Thoracic aorta (tissue), 2 donors: ENCODE measurements at regions not wholly inside any gene's neighbourhood (a gene's known extent, or its start where the extent isn't known, plus 50 kb on each side); places are given as distances from the start of the nearest gene placed in this dataset.

Source experiments
- ATAC-seq: fragments of 150-250 bp; one replicate; pipeline ENCODE4 v1.8.0; 2017; ENCODE audit warnings: low read depth; ENCODE audit not compliant: insufficient number of reproducible peaks, low FRiP score
- DNase-seq: peaks from one replicate; pipeline ENCODE4 v3.0.0-alpha.2; 2020; ENCODE audit warnings: low spot score
- H3K27ac ChIP-seq, 2 donors: fragments of 200-600 bp; sonication (generic); 1 replicate in 1 of 2; 2 replicates in 1 of 2; pipeline ENCODE4 v1.5.1; 2016; ENCODE audit warnings: mild to moderate bottlenecking in 2 of 2, moderate library complexity in 2 of 2
- H3K27me3 ChIP-seq: fragments of 200-600 bp; sonication (generic); replicated peaks from 2 replicates; pipeline ENCODE4 v1.6.0; 2016; ENCODE audit warnings: mild to moderate bottlenecking; ENCODE audit not compliant: insufficient read depth
- H3K36me3 ChIP-seq: fragments of 200-600 bp; sonication (generic); one replicate; pipeline ENCODE4 v1.5.1; 2016
- H3K4me1 ChIP-seq, 2 donors: fragments of 200-600 bp; sonication (generic); 1 replicate in 1 of 2; 2 replicates in 1 of 2; pipeline versions ENCODE4 v1.5.1 to v1.6.0; 2016; ENCODE audit warnings: low read depth in 2 of 2, mild to moderate bottlenecking in 1 of 2; ENCODE audit not compliant: control insufficient read depth in 1 of 2
- H3K4me3 ChIP-seq: fragments of 200-600 bp; sonication (generic); 2 replicates; pipeline ENCODE4 v1.5.1; 2016; ENCODE audit warnings: mild to moderate bottlenecking
- H3K9me3 ChIP-seq: fragments of 200-600 bp; sonication (generic); 2 replicates; pipeline ENCODE4 v1.5.1; 2016
- CTCF ChIP-seq: fragments of 200-600 bp; sonication (generic); IDR thresholded peaks from one replicate; pipeline ENCODE4 v1.5.1; 2019; ENCODE audit warnings: antibody characterized with exemption

DNA sequence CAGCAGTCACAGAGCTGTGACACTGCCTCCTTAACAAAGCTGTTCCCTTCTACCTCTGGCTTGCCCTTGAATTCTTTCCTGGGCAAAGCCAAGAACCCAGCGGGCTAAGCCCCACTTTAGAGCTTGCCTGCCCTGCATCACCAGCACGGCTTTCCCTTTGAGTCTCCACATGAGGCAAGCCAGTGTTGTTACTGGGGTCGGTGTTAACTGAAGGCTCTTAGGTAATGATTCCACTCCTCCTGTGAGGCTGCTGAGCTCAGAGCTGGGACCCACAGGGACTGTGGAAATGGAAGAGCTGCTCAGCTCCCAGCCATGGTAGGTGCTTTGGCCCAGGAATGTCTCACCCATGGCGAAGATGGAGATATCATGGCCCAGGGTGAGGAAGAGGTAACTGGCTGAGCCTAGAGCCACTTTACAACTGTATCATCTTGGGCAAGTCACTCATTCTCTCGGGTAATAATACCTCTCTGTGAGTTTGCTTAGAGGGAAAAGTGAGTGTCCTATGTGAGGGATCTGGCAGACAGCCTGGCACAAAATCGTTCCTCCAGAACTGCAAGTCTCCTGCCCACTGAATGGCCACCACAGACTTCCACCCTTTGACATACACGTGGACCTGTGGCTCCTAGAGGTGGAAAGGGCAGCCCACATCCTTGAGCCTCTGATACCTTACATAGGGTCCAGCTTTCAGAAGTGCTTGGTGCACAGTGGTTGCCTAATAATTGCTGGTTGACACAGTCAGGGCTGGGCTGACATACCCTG lies 654.1 kb downstream of the PTPRU start:
- Histone ChIP-seq H3K36me3 (no peaks in the 10 kb centered on the region), H3K4me1 (no peaks in the 10 kb centered on the region), H3K27ac (no peak overlapping the region), H3K27me3 (no peaks in the 10 kb centered on the region), H3K9me3 (no peaks in the 10 kb centered on the region), H3K4me3 (no peak overlapping the region)
- DNase-seq: no peak
- TF ChIP-seq CTCF: no peak
- no peak for ATAC-seq

- no peak overlapping the region for H3K27ac ChIP-seq
- no peak overlapping the region for H3K4me3 ChIP-seq
- ATAC-seq (no peak), DNase-seq (no peak)
- H3K27me3 ChIP-seq: no peaks in the 10 kb centered on the region
- no peaks in the 10 kb centered on the region for H3K36me3 ChIP-seq
- no peak for TF ChIP-seq CTCF
- no peaks in the 10 kb centered on the region for H3K4me1 ChIP-seq
- no peaks in the 10 kb centered on the region for H3K9me3 ChIP-seq
These were observed 653.5 kb downstream of the PTPRU start for GRCh38 chr1:29889776-29890175.

DNA sequence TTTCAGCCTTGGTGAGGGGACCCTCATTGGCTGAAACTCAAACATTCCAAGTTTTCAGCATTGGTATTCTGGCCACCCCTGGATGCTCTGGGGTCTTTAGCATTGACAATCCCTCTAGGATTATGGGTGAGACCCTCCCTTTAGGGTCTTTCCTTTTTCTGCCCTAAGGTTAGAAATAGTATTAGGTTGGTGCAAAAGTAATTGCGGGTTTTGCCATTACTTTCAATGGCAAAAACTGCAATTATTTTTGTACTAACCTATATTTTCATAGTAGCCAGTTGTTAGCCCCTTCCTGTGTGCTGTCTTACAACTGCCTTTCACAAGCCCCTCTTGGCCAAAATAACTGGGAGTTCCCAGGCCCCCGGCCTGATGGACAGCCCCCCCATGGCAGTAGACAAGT lies 648.4 kb downstream of the PTPRU start:
- Histone ChIP-seq H3K27me3 (no peaks in the 10 kb centered on the region), H3K36me3 (no peaks in the 10 kb centered on the region), H3K9me3 (no peaks in the 10 kb centered on the region), H3K4me3 (no peak overlapping the region), H3K4me1 (no peaks in the 10 kb centered on the region), H3K27ac (no peak overlapping the region)
- ATAC-seq (no peak), DNase-seq (no peak)
- TF ChIP-seq CTCF: no peak

DNA sequence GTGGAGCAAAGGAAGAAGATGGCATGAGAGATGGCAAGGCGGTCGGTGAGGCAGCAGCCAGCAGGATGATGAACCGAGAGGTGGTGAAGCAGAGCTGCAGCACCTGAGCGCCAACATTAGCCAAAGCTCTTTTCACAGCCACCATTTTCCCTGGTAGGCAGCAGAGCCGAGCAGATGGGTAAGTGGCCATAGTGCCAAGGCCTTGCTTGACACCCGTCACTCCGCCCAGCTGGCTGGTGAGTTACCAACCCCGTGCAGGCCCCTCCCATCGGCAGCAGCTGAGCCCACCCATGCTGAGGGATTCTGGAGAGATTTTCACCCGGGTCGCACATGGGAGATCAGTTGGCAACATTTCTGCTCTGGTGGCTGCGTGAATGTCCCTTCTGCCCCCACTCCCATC lies 647.7 kb downstream of the PTPRU start:
- H3K27ac ChIP-seq: no peak overlapping the region
- H3K9me3 ChIP-seq: no peaks in the 10 kb centered on the region
- no peaks in the 10 kb centered on the region for H3K27me3 ChIP-seq
- no peak overlapping the region for H3K4me3 ChIP-seq
- no peaks in the 10 kb centered on the region for H3K4me1 ChIP-seq
- ATAC-seq (no peak), DNase-seq (no peak)
- H3K36me3 ChIP-seq: no peaks in the 10 kb centered on the region
- TF ChIP-seq CTCF: no peak

DNA sequence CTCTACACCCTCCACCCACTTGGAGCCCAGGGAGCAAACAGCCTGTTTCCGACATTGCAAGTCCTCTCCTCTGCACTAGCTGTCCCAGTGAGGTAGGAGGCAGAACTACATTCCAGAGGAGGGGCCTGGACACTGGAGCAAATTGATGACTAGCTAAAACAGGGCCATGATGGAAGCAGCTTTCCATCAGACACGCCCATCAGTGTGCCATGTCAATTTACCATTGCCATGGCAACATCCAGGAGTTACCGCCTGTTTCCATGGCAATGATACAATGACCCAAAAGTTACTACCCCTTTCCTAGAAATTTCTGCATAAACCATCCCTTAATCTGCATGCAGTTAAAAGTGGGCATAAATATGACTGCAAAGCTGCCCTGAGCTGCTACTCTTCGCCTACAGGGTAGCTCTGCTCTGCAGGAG lies 647.1 kb downstream of the PTPRU start:
- DNase-seq (no peak), ATAC-seq (no peak)
- Histone ChIP-seq H3K27ac (no peak overlapping the region), H3K4me1 (no peaks in the 10 kb centered on the region), H3K36me3 (no peaks in the 10 kb centered on the region), H3K27me3 (no peaks in the 10 kb centered on the region), H3K9me3 (no peaks in the 10 kb centered on the region), H3K4me3 (no peak overlapping the region)
- TF ChIP-seq CTCF: no peak
